ENCODE measurements at regions not wholly inside any gene's neighbourhood (a gene's known extent, or its start where the extent isn't known, plus 50 kb on each side); places are given as distances from the start of the nearest gene placed in this dataset.

DNA sequence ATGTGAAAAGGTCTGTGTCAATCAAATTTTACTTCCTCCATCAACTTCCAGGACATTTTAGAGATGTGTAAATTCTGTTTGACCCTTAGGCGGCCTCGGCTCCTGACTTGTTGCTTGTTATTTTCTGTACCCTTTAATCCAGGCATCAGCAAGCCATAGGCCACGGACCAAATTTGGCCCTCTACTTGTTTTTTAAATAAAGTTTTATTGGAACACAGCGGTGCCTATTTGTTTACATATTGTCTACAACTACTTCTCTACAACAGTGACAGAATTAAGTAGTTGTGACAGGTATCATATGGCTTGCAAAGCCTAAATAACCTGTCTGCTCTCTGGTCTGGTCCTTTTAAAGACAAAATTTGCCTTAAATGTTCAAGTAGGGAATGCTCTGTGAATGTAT lies 132.1 kb downstream of the AACS start:
- TF ChIP-seq, protein P1, sequence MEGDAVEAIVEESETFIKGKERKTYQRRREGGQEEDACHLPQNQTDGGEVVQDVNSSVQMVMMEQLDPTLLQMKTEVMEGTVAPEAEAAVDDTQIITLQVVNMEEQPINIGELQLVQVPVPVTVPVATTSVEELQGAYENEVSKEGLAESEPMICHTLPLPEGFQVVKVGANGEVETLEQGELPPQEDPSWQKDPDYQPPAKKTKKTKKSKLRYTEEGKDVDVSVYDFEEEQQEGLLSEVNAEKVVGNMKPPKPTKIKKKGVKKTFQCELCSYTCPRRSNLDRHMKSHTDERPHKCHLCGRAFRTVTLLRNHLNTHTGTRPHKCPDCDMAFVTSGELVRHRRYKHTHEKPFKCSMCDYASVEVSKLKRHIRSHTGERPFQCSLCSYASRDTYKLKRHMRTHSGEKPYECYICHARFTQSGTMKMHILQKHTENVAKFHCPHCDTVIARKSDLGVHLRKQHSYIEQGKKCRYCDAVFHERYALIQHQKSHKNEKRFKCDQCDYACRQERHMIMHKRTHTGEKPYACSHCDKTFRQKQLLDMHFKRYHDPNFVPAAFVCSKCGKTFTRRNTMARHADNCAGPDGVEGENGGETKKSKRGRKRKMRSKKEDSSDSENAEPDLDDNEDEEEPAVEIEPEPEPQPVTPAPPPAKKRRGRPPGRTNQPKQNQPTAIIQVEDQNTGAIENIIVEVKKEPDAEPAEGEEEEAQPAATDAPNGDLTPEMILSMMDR (IDR thresholded peaks at IDR 0.05; ENCODE audit: control extremely low read depth in 1 of 3, insufficient read depth in 1 of 3, low read depth in 1 of 3, low read length in 3 of 3): no peak
- TF ChIP-seq EZH2 (IDR thresholded peaks at IDR 0.05; ENCODE audit: low read depth, low read length, severe bottlenecking) (no peak), SIX5 (IDR thresholded peaks at IDR 0.05; ENCODE audit: low read depth, low read length) (no peak), CBX5 (IDR thresholded peaks at IDR 0.05; ENCODE audit: low read depth, low read length) (no peak), SIN3A (conservative IDR thresholded peaks at IDR 0.05 in 1 of 2, IDR thresholded peaks at IDR 0.05 in 1 of 2; ENCODE audit: low read depth in 1 of 2, low read length in 2 of 2) (no peak), JUN (IDR thresholded peaks at IDR 0.05; ENCODE audit: low read depth, low read length) (no peak)
